BE2C (cell line): ENCODE measurements at regions not wholly inside any gene's neighbourhood (a gene's known extent, or its start where the extent isn't known, plus 50 kb on each side); places are given as distances from the start of the nearest gene placed in this dataset.

Experiments
- DNase-seq: peaks from one replicate; pipeline ENCODE4 v3.0.0-alpha.2; 2020
- H3K27me3 ChIP-seq: fragments of 250-450 bp; sonication (Bioruptor Pico); 2 replicates; pipeline ENCODE4 v1.5.1; 2020; ENCODE audit warnings: mild to moderate bottlenecking
- H3K36me3 ChIP-seq: fragments of 250-450 bp; sonication (Bioruptor Pico); 2 replicates; pipeline ENCODE4 v1.5.1; 2020; ENCODE audit warnings: mild to moderate bottlenecking
- H3K4me1 ChIP-seq: fragments of 250-450 bp; sonication (Bioruptor Pico); 2 replicates; pipeline ENCODE4 v1.5.1; 2020
- H3K4me3 ChIP-seq: 2 replicates; pipeline ENCODE4 v1.5.1; 2011; ENCODE audit warnings: low read depth, low read length
- H3K9me3 ChIP-seq: fragments of 250-450 bp; sonication (Bioruptor Pico); 2 replicates; pipeline ENCODE4 v1.5.1; 2020
- CTCF ChIP-seq: IDR thresholded peaks from 2 replicates; pipeline ENCODE4 v1.5.1; 2012; ENCODE audit warnings: mild to moderate bottlenecking, low read depth, low read length

- DNase-seq, result no peak
Measured at GRCh38 chr3:165645191-165645590, 192.0 kb downstream of the BCHE start.

GRCh38 chr3:165644331-165644730 is 192.9 kb downstream of the BCHE start:
- Histone ChIP-seq H3K9me3 (no peaks in the 10 kb centered on the region), H3K4me3 (no peak overlapping the region), H3K36me3 (no peaks in the 10 kb centered on the region), H3K27me3 (no peaks in the 10 kb centered on the region), H3K4me1 (peaks cover 26% of the 10 kb centered on the region)
- no peak for DNase-seq
- TF ChIP-seq CTCF, result no peak

More at GRCh38 chr3:165645191-165645590, 192.0 kb downstream of the BCHE start:
- Histone ChIP-seq H3K4me3 (no peak overlapping the region), H3K27me3 (no peaks in the 10 kb centered on the region), H3K9me3 (no peaks in the 10 kb centered on the region), H3K4me1 (peaks cover 26% of the 10 kb centered on the region), H3K36me3 (no peaks in the 10 kb centered on the region)
- TF ChIP-seq CTCF, result no peak

GRCh38 chr3:165643425-165643824 is 193.8 kb downstream of the BCHE start:
- DNase-seq, result no peak
- Histone ChIP-seq H3K36me3 (no peaks in the 10 kb centered on the region), H3K4me3 (no peak overlapping the region), H3K9me3 (no peaks in the 10 kb centered on the region), H3K27me3 (no peaks in the 10 kb centered on the region), H3K4me1 (peaks cover 26% of the 10 kb centered on the region)
- TF ChIP-seq CTCF, result no peak

GRCh38 chr3:165642761-165643420 is 194.3 kb downstream of the BCHE start:
- no peak for TF ChIP-seq CTCF
- Histone ChIP-seq H3K4me3 (no peak overlapping the region), H3K9me3 (no peaks in the 10 kb centered on the region), H3K27me3 (no peaks in the 10 kb centered on the region), H3K4me1 (peaks cover 26% of the 10 kb centered on the region), H3K36me3 (no peaks in the 10 kb centered on the region)
- peak; percentile 57 for DNase-seq

GRCh38 chr3:165641569-165642310 is 195.5 kb downstream of the BCHE start:
- Histone ChIP-seq H3K4me1 (peaks cover 26% of the 10 kb centered on the region), H3K27me3 (no peaks in the 10 kb centered on the region), H3K36me3 (no peaks in the 10 kb centered on the region), H3K9me3 (no peaks in the 10 kb centered on the region), H3K4me3 (no peak overlapping the region)
- no peak for DNase-seq
- no peak for TF ChIP-seq CTCF

GRCh38 chr3:165640970-165641369 is 196.3 kb downstream of the BCHE start:
- no peak for TF ChIP-seq CTCF
- Histone ChIP-seq H3K4me3 (no peak overlapping the region), H3K27me3 (no peaks in the 10 kb centered on the region), H3K9me3 (no peaks in the 10 kb centered on the region), H3K4me1 (peaks cover 26% of the 10 kb centered on the region), H3K36me3 (no peaks in the 10 kb centered on the region)
- no peak for DNase-seq
